SK-N-MC (cell line): ENCODE measurements at regions not wholly inside any gene's neighbourhood (a gene's known extent, or its start where the extent isn't known, plus 50 kb on each side); places are given as distances from the start of the nearest gene placed in this dataset.

Experiments used
- EZH2 ChIP-seq: fragments of 200-600 bp; sonication (generic); IDR thresholded peaks from one replicate; pipeline ENCODE4 v1.6.1; 2017; ENCODE audit warnings: antibody characterized with exemption
- POLR2AphosphoS5 ChIP-seq: IDR thresholded peaks from 2 replicates; pipeline ENCODE4 v1.6.1; 2012; ENCODE audit warnings: mild to moderate bottlenecking, low read depth, low read length, borderline replicate concordance

DNA sequence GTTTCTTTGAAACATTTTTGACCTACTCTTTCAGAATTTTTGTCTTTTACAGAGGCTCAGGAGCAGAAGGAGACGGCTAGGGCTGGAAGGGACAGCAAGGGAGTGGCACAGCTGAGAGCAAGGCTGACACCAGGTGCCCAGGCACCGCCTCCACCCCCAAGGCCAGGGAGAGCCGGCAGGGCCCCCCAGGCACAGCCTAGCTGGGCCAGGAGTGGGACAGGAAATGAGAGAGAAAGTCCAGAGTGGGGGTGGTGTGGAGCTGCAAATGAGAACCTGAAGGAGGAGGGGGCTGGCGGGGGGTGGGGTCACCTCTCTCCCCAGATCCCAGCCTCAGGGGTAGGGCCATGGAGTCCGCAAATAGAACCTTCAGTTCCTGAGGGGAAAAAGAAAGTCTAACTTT lies 236.7 kb downstream of the CDC5L start:
- TF ChIP-seq POLR2AphosphoS5: no peak
- no peak for TF ChIP-seq EZH2
